B cell (primary cell): ENCODE measurements at regions not wholly inside any gene's neighbourhood (a gene's known extent, or its start where the extent isn't known, plus 50 kb on each side); places are given as distances from the start of the nearest gene placed in this dataset.

Experiments used
- ATAC-seq: fragments of 200-7000 bp; cut with Tn5 transposase; one replicate; pipeline ENCODE4 v1.10.0; 2021; ENCODE audit warnings: low read depth, mild to moderate bottlenecking, moderate number of reproducible peaks, moderate library complexity
- CTCF ChIA-PET: fragments of 350-600 bp; sonication (Branson Sonifier 250); formaldehyde crosslinking; loops from one replicate; lab custom pipeline; 2021; ENCODE audit warnings: antibody characterized with exemption, inconsistent platforms; lab: Charles Lee
- POLR2A ChIA-PET: fragments of 350-600 bp; sonication (Branson Sonifier 250); formaldehyde crosslinking; loops from one replicate; lab custom pipeline; 2021; ENCODE audit warnings: antibody characterized with exemption; lab: Charles Lee
- DNase-seq: peaks from one replicate; pipeline ENCODE4 v3.0.0; 2013
- H2AFZ ChIP-seq: 2 replicates; pipeline ENCODE4 v1.6.1; 2012; ENCODE audit warnings: mild to moderate bottlenecking, low read depth, low read length; ENCODE audit not compliant: insufficient read depth, poor library complexity, severe bottlenecking
- H3K27ac ChIP-seq, 2 donors: 1 replicate in 1 of 2; 2 replicates in 1 of 2; pipeline ENCODE4 v1.5.1; 2012 to 2013; ENCODE audit warnings: low read length in 2 of 2, mild to moderate bottlenecking in 2 of 2, moderate library complexity in 1 of 2
- H3K27me3 ChIP-seq, 4 experiments: fragments of 200-600 bp in 1 of 4; sonication (generic) in 1 of 4; replicated peaks in 1 of 4; 1 replicate in 2 of 4; 2 replicates in 2 of 4; pipeline versions ENCODE4 v1.6.1 to v1.7.0; 2013 to 2016; ENCODE audit warnings: low read length in 3 of 4, mild to moderate bottlenecking in 2 of 4, mixed read lengths in 1 of 4, moderate library complexity in 1 of 4; ENCODE audit not compliant: insufficient read depth in 4 of 4, control insufficient read depth in 3 of 4; ENCODE audit errors: control extremely low read depth in 1 of 4
- H3K36me3 ChIP-seq, 2 experiments: replicated peaks in 1 of 2; 1 replicate in 1 of 2; 2 replicates in 1 of 2; pipeline versions ENCODE4 v1.6.1 to v1.7.1; 2013; ENCODE audit warnings: low read length in 1 of 2; ENCODE audit not compliant: insufficient read depth in 2 of 2, control insufficient read depth in 1 of 2; ENCODE audit errors: control extremely low read depth in 1 of 2, extremely low read depth in 1 of 2
- H3K4me1 ChIP-seq, 2 donors: fragments of 200-600 bp in 1 of 2; sonication (generic) in 1 of 2; 1 replicate in 1 of 2; 2 replicates in 1 of 2; pipeline versions ENCODE4 v1.5.1 to v1.6.1; 2013 to 2017; ENCODE audit warnings: low read length in 2 of 2; ENCODE audit not compliant: control insufficient read depth in 2 of 2, insufficient read depth in 2 of 2
- H3K4me2 ChIP-seq: replicated peaks from 2 replicates; pipeline ENCODE3; 2012; ENCODE audit warnings: mild to moderate bottlenecking, low read depth, low read length; ENCODE audit not compliant: poor library complexity, severe bottlenecking
- H3K4me3 ChIP-seq, 5 experiments: fragments of 200-600 bp in 1 of 5; sonication (generic) in 1 of 5; 1 replicate in 3 of 5; 2 replicates in 2 of 5; pipeline versions ENCODE4 v1.5.1 to v1.7.0; 2011 to 2016; ENCODE audit warnings: low read length in 4 of 5, mild to moderate bottlenecking in 4 of 5, low read depth in 2 of 5, control low read depth in 1 of 5, moderate library complexity in 1 of 5; ENCODE audit not compliant: insufficient read depth in 1 of 5; ENCODE audit errors: control extremely low read depth in 1 of 5, extremely low read depth in 1 of 5
- H3K79me2 ChIP-seq: fragments of 200-600 bp; sonication (generic); one replicate; pipeline ENCODE4 v1.6.0; 2016; ENCODE audit warnings: low read length; ENCODE audit not compliant: control insufficient read depth, insufficient read depth
- H3K9ac ChIP-seq: fragments of 200-600 bp; sonication (generic); 2 replicates; pipeline ENCODE4 v1.6.1; 2017; ENCODE audit warnings: mild to moderate bottlenecking, low read length, moderate library complexity
- H3K9me3 ChIP-seq, 3 donors: one replicate each; pipeline versions ENCODE4 v1.6.1 to v1.7.1; 2013; ENCODE audit warnings: low read length in 2 of 3; ENCODE audit not compliant: control insufficient read depth in 2 of 3, insufficient read depth in 1 of 3; ENCODE audit errors: control extremely low read depth in 1 of 3
- H4K20me1 ChIP-seq: 2 replicates; pipeline ENCODE4 v1.6.0; 2012; ENCODE audit warnings: mild to moderate bottlenecking, low read length; ENCODE audit not compliant: insufficient read depth, control insufficient read depth, poor library complexity, severe bottlenecking
- H3K27ac Mint-ChIP-seq: one replicate; pipeline ENCODE4 v1.8.0; 2021; ENCODE audit warnings: mixed read lengths
- H3K27me3 Mint-ChIP-seq: one replicate; pipeline ENCODE4 v1.8.0; 2021; ENCODE audit warnings: mixed read lengths
- H3K4me1 Mint-ChIP-seq: one replicate; pipeline ENCODE4 v1.8.0; 2021; ENCODE audit warnings: mixed read lengths
- H3K4me3 Mint-ChIP-seq: one replicate; pipeline ENCODE4 v1.8.0; 2021; ENCODE audit warnings: mixed read lengths
- H3K9me3 Mint-ChIP-seq: one replicate; pipeline ENCODE4 v1.8.0; 2022; ENCODE audit warnings: mixed read lengths; ENCODE audit not compliant: insufficient read depth
- CTCF ChIP-seq: fragments of 200-600 bp; IDR thresholded peaks from one replicate; pipeline ENCODE4 v1.8.0; 2022; ENCODE audit warnings: antibody characterized with exemption, mild to moderate bottlenecking
- EZH2 ChIP-seq: IDR thresholded peaks from 2 replicates; pipeline ENCODE4 v1.6.1; 2012; ENCODE audit warnings: borderline replicate concordance, low read depth, mild to moderate bottlenecking, moderate library complexity, low read length; ENCODE audit not compliant: insufficient read depth, poor library complexity, severe bottlenecking
- WGBS: methylation state at CpG from one replicate; pipeline ENCODE4 v1.1.5; 2013; ENCODE audit warnings: missing lambda C conversion rate; ENCODE audit not compliant: insufficient coverage; 5-methylcytosine and 5-hydroxymethylcytosine counted together
- intact Hi-C: fragments of 100-400 bp; cut with micrococcal nuclease; formaldehyde crosslinking; loops from one replicate; pipeline ENCODE4 v1.10.0; 2022

GRCh38 chr10:5268743-5269142 is 72.1 kb downstream of the AKR1C4 start:
- Histone ChIP-seq H3K4me2 (no peak overlapping the region), H3K9me3 (peaks cover 0 to 4% (median 0%) of the 10 kb centered on the region in 3 donors), H3K27ac (no peak overlapping the region), H3K36me3 (no peaks in the 10 kb centered on the region), H3K27me3 (no peaks in the 10 kb centered on the region), H4K20me1 (no peaks in the 10 kb centered on the region), H2AFZ (no peak overlapping the region), H3K79me2 (no peaks in the 10 kb centered on the region), H3K4me1 (no peaks in the 10 kb centered on the region), H3K9ac (no peak overlapping the region), H3K4me3 (no peak overlapping the region)
- ChIA-PET POLR2A (no interaction called here), CTCF (no interaction called here)
- H3K9me3 Mint-ChIP-seq: no peaks in the 10 kb centered on the region
- ATAC-seq (no peak), DNase-seq (no peak)
- no peak overlapping the region for H3K27ac Mint-ChIP-seq
- intact Hi-C loops: no loop called here
- H3K27me3 Mint-ChIP-seq: no peaks in the 10 kb centered on the region
- no CpG with 5 or more reads among the region's 1 CpG for WGBS
- H3K4me1 Mint-ChIP-seq: no peaks in the 10 kb centered on the region
- TF ChIP-seq EZH2: no peak
- TF ChIP-seq CTCF: no peak
- no peak overlapping the region for H3K4me3 Mint-ChIP-seq

GRCh38 chr10:5269791-5270190 is 73.2 kb downstream of the AKR1C4 start:
- no peak for TF ChIP-seq CTCF
- TF ChIP-seq EZH2: no peak
- POLR2A ChIA-PET: no interaction called here
- Histone ChIP-seq H3K4me3 (no peak overlapping the region), H3K9me3 (peaks cover 0 to 4% (median 0%) of the 10 kb centered on the region in 3 donors), H3K4me2 (no peak overlapping the region), H3K4me1 (no peaks in the 10 kb centered on the region), H2AFZ (no peak overlapping the region), H3K27ac (no peak overlapping the region), H4K20me1 (no peaks in the 10 kb centered on the region), H3K9ac (no peak overlapping the region), H3K79me2 (no peaks in the 10 kb centered on the region), H3K36me3 (no peaks in the 10 kb centered on the region), H3K27me3 (no peaks in the 10 kb centered on the region)
- Mint-ChIP-seq H3K27ac (no peak overlapping the region), H3K9me3 (no peaks in the 10 kb centered on the region), H3K27me3 (no peaks in the 10 kb centered on the region), H3K4me1 (no peaks in the 10 kb centered on the region), H3K4me3 (no peak overlapping the region)
- CTCF ChIA-PET: no interaction called here
- DNase-seq (no peak), ATAC-seq (no peak)
- intact Hi-C loops: no loop called here
